ENCODE measurements at regions not wholly inside any gene's neighbourhood (a gene's known extent, or its start where the extent isn't known, plus 50 kb on each side); places are given as distances from the start of the nearest gene placed in this dataset.
"Not testable (repeated sequence)": the region's sequence is repeated elsewhere in the genome, so short reads cannot be mapped to it uniquely, and the experiment has no call there.

DNA sequence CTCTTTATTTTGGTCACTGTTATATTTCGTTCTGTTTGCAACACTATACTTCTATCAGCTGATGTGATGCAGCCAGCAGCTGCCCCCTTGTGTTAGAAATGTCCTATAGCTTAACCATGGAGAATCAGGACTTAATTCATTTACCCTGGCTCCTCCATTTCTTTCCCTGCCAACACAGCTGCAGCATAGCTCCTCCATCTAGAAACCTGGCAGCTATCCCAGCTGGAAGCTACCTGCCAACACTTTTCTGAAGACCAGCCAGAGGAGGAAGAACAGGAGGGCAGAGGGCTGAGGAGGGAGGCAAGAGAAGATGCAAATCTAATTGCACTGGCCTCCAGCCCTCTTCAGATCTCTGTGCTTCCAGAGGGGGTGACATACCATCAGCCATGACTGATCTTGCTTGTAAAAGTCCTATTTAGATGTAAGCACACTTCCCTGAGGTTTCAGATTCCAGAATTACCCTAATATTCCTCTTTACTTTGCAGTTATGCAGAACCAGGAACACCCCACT is 156.8 kb upstream of the TMEM260 start:
- peak; percentile 23 for DNase-seq

DNA sequence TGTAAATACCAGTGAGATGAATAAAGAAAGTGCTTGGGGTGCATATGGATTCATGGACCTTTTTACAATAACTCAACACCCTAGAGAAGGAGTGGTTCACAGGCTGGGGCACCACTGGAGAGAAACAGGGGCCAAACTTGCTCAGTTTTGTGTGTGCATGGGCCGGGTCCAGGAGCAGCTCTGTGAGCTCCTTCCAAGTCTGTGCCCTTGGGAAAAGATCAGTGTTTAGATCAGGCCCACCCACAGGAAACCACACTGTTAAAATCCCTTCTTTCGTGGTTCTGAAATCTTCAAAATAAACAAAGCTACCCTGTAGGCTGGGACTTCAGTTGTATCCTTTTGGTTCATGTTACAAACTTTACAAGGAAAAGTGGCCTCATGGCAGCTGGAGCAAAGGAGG is 156.1 kb upstream of the TMEM260 start:
- DNase-seq = no peak

DNA sequence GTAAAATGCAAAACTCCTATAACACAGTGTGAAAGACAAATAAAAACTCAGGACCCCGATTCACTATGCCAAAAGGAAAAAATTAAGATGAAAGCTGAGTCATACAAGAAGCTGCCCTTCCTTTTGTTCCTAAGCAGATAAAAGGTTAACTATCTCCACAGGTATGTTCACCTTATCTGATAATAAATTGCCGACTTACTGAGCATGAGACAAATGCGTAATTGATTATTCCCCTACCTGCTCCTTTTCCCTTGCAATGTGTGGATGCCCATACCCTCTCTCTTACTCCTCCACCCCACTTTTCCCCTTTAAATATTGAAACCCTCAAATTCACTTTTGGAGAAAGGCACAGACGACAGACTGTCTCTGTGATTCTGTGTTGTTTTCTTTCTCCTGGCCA is 148.6 kb upstream of the TMEM260 start:
- no peak for DNase-seq

DNA sequence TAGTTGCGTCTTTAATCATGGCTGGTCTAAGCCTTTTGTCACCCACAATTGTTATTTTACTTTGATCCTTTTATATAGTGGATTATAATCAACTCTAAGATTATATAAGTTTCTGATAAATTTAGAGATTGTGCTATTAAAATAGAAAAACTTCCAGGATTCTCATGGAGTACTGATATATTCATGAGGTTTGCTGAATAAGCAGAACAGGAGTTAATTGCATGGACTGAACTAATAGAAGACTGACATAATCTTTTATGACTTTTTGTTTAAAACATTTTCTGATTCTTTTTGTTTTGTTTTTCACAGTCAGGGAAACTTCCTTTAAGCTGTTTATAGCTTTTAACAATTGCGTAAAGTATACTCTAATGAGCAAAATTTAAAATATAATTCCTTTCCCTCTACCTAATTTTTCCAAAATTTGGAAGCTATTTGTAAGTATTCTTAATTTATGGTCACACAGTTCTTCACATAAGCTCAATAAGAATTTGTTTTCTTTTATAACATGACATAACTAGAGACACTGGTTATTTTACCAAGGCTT is 129.9 kb upstream of the TMEM260 start:
- no peak for DNase-seq

DNA sequence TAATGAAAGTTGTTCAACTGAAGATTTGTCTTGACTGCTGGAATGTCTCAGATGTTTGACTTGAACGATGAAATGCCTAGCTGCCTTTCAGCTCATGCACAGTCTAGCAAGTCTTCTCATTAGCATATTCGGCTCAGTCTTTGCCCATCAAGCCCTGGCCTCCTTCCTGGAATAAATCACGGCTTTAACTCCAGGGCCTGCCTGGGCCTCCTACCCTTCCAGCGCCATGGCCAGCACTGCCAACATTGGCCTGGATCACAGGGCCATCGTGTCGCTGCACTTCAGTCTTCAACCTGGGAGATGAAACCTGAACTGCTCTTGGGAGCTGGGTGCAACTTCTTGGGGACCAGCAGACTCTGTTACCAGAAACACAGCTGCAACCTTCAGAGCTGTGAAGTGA is 126.7 kb upstream of the TMEM260 start:
- DNase-seq = no peak

DNA sequence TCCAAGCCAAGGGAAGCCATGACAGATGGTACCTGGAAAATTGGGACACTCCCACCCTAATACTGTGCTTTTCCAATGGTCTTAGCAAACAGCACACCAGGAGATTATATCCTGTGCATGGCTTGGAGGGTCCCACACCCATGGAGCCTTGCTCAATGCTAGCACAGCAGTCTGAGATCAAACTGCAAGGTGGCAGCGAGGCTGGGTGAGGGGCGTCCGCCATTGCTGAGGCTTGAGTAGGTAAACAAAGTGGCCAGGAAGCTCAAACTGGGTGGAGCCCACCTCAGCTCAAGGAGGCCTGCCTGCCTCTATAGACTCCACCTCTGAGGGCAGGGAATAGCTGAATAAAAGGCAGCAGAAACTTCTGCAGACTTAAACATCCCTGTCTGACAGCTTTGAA is 124.9 kb upstream of the TMEM260 start:
- DNase-seq = not testable (repeated sequence)

DNA sequence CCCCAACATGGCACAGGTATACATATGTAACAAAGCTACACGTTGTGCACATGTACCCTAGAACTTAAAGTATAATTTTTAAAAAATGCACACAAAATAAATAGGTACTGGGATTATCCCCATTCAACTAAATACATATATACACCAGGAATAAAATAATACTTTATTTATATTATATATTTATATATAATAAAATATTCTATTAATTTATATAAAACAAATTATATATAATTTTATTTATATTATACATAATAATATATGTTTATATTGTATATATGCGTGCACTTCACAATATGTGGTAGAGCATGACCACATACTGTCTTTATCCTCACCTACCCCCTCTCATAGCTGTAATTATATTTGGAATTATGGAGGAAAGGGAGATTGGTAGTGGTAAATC is 119.1 kb upstream of the TMEM260 start:
- no peak for DNase-seq

DNA sequence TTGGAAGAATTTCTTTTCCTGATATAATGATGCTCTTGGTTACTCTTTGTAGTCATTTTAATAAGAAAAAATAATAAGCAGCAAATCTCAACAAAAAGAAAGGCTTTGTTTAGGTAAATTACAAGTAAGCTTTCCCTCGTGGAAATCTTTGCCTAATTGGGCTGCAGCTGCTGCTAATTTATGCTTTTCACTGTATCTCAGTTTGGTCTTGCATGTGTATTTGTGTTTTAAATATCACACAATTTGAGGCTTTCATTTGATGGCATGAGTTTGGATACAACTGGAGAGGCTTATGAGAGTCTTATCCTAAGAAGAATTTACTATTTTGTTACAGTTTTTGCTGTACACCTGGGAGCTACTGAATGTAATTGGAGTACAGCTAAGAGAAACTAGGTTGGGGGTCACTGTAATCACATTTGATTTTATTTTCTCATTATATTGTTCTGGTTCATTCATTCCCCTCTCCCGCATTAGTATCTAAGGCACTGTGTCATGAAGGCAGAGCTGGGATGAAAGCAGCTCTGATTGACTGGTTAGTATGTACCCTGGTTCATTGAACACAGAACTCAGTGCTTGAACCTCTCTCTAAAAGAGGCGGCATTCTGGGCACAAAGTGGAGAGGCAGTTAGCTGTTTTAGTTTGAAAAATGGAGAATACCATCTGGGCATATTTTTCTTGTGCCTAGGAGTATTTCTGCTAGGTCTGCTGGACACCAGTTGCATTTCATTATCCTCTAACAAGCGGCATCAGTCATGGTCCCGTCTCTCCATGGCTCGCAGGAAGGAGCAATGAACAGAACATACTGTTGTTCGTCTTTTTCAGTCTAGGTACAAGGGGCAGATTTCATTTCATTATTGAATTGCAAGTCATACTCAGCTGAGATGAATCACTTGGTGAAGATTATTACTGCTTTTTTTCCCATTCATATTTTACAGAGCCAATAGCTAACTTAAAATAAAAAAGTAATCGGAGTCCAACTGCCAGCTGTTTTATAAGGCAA is 118.0 kb upstream of the TMEM260 start:
- DNase-seq = no peak

DNA sequence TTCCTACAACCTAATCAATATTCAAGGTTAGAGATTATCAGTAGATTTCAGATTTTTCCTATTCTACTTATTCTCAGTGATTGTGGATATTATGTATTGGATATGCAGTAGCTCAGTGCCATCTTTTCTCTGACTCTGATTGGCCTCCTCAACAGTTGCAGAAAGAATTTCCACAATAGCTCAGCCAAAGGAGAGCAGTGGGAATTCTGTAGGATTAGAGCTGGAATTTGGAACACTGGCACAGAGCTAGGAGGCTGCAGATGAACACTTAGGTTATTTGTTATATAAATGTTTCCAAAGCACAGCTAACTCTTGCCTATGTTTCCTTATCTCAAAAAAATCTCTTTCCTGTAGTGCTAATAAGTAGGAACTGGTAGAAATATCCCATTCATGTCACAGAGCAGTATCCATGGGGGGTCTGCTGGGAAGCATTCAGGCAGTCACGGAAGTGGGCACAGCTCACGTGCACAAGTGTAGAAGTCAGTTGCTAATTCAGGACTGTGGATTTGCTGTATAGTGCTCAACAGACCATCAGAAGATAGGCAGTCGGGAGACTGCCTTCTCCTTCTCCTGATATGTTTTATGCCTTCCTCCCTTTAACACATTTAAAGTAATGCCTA is 116.2 kb upstream of the TMEM260 start:
- no peak for DNase-seq

DNA sequence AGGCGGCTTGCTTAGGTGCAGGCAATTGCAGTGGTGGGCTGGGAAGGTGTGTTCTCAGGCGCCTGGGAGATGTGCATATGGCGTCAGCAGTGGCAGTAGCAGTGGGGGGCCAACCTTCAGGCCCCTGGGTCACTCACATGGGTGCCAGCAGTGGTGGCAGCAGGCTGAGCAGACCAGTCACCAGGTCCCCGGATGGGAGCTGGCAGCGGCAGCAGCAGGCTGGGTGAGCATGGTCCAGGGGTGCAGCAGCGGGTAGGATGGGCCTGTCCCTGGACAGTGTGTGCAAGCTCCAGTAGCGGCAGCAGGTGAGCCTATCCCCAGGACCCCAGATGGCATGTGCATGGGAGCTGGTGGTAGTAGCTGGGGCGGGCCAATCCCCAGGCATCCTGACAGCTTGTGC is 108.5 kb upstream of the TMEM260 start:
- no peak for DNase-seq

DNA sequence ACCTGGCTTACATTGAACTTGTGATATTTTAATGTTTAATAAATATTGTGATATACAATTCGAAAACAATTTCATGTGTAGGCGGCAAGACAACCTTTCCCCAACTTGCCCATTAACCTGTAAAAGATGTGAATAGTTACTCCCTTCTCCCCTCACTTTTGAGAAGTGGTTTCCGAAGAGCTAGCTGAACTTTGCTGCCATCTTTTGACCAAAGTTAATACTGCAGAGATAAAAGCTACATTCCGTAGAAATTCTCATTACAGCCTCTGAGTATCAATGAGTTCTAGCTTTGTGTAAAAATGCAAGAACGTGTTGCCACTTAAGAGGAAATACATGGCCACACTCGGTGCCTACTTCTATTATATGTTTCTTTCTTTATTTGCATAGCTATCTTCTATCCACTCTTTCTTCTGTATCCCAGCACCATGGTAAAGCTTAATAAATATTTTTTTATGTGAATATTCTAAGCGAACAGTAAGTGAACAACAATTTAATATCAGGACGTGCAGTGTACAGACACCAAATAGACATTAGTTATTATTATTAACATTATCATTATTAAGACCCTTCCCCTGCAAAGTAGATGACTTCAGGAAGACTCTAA is 105.1 kb upstream of the TMEM260 start:
- DNase-seq = peak; percentile 52

DNA sequence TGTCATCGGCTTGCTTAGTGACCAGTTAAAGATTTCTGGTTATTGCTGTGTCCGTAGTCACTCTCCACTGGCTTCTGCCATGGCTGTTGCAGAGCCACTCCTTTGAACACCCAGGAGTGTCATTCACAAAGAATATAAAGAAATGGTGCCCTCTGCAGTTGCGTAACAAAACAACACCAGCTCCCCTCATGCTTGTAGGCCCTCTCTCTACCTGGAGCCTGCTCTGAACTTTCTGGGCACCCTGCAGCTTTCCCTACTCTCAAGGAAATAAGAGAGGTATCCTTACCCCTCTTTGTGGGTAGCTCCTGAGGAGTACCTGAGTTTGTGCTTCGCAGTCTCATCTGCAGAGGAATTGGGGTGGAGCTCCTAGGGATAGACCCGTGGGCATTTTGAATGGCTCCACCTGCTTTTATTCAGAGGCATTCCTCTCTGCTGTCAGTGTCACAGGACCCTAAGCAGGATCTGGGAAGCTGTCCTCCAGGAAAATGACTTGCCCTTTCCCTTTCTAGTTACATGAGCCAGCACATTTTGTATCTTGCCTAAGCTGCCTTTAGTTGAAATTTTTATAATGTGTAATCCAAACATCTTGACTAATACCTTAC is 97.2 kb upstream of the TMEM260 start:
- DNase-seq = no peak

DNA sequence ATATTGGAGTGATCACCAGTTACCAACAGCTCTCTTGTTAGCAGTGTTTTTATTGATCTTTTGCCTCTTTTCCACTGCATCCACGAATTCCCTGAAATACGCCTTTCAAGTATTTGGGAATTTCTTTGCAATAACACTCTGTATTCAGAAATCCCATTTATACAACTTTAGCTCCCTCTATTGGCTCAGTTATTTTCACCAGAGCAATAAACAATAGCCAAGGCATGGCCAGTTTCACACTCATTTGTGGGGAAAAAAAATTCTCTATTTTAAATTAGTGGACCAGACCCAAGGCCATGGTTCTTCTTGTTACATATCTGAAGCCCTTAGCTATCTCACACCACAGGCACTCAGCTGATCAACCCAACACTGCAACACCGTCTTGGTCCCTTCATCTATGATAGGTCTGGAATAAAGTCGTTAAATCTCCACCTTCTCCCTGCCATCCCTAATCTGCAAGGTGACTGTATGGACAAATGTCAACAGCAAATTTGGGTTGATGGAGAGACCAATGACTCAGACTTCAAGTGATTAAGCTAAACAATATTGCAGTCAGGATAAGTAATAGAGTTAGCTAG is 92.4 kb upstream of the TMEM260 start:
- no peak for DNase-seq

DNA sequence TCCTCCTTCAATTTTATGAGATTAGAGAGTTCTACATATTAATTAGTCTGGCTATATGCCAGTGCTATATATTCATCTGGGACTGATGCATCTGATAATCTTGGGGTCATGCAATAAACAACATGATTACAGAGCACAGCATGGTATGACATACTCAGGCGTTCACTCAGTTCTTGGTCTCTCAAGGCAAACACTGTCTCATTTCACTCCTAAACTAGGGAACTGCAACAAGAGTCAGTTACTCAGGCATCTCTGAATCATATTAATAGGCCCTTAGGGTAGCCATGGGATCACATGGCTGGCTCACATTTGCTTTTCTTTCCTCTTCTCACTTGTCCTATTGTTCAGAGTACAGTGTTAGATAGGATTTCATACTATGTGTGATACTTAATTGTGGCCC is 91.8 kb upstream of the TMEM260 start:
- no peak for DNase-seq

DNA sequence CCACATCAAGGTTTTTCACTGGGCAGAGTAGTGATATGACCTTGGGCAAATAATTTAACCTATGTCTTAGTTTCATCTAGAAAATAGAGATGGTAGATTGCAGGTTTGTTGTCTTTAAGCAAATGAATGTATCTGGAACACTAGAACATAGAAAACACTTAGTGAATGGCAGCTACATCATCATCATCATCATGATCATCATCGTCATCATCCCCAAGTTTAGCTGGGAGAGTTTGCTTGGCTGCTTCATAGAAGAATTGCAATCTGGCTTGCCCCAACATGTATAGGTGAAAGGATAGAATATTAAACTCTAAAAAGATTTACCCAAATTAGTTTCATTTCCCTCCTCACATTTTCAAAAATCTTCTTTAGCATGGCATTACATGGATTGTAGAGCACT is 91.3 kb upstream of the TMEM260 start:
- no peak for DNase-seq

DNA sequence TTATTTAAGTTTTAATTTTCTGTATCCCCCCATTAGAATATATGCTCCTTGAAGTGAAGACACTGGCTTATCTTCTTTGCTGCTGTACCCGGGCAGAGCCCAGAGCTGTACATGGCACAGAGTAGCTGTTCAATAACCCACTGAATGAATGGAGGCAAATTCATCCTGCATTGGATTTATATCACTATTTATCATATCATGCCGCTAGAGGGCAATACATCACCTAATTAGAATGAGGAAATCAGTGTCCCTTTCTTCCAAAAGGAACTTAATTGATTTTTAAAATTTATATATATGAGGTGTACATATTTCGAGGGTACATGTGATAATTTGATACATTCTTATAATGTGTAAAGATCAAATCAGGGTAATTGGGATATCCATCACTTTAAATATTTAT is 89.2 kb upstream of the TMEM260 start:
- DNase-seq = peak; percentile 49

DNA sequence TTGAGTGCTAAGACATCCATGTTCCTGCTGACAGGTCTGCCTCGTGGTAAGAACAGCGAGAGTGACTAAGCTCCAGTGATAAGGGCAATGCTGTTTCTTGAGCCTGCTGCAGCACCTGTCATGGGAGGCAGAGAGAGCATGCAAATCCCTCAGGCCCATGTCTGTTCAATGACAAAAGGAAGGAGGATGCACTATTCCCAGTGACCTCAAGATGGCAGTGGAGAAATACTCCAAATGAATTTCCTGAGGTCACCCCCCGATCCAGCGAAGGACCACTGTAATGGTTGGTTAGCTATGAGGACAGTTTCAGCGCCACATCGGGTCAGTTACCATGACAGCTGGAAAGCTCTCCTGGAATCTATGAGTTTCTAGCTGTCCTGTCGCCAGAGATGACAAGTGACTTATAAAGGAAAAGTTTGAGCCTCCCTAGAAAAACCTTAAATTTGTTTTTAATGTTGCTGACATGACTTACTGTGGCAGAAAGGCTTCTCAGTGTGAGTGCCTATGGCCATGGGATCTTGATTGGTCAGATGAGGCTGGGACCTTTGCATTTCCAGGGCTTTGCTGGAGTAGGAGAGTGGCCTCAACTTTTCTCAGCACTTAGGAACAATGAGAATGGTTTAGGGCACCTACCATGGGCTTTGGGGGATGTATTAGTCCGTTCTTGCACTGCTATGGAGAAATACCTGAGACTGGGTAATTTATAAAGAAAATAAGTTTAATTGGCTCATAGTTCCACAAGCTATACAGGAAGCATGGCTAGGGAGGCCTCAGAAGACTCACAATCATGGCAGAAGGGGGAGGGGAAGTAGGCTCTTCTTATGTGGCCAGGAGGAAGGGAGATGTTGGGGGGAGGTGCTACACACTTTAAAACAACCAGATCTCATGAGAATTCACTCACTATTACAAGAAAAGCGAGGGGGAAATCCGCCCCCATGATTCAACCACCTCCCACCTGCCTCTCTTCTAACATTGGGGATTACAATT is 88.0 kb upstream of the TMEM260 start:
- peak; percentile 33 for DNase-seq

DNA sequence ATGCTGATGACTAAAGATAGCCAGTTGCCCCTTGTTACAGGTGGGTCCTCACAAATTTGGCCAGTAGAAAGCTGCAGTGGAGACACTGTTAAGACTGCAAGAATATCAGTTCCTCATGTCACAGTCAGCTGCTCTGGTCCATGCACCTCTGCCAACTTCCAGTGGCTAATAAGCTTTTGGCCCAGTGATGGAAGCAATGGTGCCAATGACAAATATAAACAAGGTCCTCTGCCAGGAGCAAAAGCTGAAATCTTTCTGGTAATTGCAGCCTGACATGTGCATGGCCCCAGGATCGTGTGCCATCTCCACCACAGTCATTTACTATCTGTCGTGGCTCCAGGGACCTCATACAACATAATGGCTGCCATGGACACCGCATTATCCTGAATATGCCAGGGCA is 85.4 kb upstream of the TMEM260 start:
- DNase-seq = no peak

DNA sequence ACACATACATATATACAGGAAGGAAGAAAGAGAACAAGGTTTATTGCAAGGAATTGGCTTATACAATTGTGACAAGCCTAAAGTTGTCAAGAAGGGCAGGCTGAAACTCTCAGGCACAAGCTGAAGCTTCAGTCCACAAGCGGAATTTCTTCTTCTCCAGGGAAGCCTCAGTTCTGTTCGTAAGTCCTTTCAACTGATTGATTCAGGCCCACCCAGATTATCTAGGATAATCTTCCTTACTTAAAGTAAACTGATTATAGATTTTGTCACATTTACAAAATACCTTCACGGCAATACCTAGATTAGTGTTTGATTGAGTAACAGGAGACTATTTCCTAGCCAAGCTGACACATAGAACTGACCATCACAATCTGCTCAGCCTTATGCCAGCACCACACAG is 81.5 kb upstream of the TMEM260 start:
- no peak for DNase-seq

DNA sequence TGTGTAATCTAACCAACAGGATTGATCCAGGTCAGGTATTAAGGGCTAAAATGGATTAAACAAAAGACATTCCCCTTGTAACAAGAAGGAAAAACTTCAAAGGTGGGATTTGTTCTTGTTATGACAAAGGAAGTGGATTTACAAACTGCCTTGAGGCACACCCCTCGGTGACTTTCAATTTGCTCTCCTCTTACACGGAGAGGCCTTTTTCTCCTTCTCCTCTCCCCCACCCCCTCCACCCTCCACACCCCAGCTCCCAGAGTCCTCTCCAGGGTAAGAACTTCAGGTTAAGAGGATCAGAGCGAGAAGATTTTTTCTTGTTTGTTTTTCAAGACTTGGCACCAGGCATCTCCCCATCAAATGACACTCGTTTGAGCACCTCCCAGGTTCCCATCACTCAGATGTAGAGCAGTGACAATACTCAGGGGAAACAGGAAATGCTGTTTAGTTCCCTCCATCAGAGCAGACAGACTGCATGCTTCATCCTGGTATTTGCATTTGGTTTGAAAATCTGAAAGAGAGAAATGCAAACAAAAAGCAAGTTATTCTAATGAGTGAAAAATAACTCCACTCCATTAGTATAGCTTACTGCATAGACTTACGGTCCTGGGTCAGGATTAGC is 77.6 kb upstream of the TMEM260 start:
- DNase-seq = no peak

DNA sequence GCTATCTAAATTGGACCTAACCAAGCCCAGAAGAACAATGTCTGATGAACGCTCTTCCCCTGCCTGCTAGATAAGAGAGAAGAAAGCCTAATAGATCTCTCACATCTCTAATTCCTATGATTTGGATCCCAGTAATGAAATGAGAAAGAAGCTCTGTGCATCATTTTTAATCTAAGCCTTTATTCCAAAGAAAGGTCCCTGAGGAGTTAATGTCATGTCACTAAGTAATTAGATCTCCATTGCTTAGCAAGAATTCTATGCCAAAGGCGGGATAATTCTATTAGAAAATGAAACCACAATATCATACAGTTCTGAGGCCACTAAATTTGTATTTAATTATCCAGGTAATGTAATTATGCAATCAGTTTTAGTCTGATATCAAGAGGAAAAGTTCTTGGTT is 74.2 kb upstream of the TMEM260 start:
- DNase-seq = no peak

Data from CD4-positive, alpha-beta T cell treated with Interleukin-17A for 1 hour (primary cell).